ENCODE measurements at regions not wholly inside any gene's neighbourhood (a gene's known extent, or its start where the extent isn't known, plus 50 kb on each side); places are given as distances from the start of the nearest gene placed in this dataset.
A peak's percentile ranks its signal among the peaks of the same experiment; 100 is the strongest.

- DNase-seq, result no peak
Measured at GRCh38 chr7:155360495-155361345, 63.0 kb downstream of the INSIG1 start.

GRCh38 chr7:155361346-155361680 is 63.6 kb downstream of the INSIG1 start:
- DNase-seq, result no peak

DNA sequence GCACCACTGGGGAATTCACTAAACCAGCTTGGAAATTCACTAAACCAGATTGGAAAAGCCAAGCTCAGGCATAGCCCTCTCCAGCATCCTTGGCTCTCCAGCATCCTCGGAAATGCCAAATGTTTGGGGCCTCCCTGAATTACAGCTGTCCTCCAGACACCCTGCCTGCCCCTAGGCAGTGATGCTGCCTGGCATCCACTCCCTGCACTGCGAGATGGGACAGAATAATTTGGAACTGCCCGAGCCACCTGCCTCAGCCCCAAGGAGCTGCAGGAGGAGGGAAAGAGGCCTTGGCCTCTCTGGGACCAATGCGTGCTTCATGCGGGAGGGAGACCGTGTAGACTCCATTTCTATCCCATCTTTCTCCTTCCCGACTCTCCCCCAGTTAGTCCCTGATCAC is 64.3 kb downstream of the INSIG1 start:
- no peak for DNase-seq

- no peak for DNase-seq
Measured at GRCh38 chr7:155362380-155363145, 64.9 kb downstream of the INSIG1 start.

DNA sequence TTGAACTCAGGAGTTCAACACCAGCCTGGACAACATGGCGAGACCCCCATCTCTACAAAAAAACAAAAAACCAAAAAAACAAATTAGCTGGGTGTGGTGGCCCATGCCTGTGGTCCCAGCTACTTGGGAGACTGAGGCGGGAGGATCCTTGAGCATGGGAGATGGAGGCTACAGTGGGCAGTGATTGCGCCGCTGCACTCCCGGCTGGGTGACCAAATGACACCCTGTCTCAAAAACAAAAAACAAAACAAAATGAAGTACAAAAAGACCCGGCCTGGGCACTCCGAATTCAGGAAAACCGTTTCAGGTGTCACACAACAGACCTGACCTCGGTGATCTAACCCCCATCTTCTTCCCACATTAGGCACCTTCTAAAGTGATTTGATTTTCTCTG is 65.5 kb downstream of the INSIG1 start:
- DNase-seq, result no peak

GRCh38 chr7:155363852-155364600 is 66.3 kb downstream of the INSIG1 start:
- DNase-seq, result no peak

DNA sequence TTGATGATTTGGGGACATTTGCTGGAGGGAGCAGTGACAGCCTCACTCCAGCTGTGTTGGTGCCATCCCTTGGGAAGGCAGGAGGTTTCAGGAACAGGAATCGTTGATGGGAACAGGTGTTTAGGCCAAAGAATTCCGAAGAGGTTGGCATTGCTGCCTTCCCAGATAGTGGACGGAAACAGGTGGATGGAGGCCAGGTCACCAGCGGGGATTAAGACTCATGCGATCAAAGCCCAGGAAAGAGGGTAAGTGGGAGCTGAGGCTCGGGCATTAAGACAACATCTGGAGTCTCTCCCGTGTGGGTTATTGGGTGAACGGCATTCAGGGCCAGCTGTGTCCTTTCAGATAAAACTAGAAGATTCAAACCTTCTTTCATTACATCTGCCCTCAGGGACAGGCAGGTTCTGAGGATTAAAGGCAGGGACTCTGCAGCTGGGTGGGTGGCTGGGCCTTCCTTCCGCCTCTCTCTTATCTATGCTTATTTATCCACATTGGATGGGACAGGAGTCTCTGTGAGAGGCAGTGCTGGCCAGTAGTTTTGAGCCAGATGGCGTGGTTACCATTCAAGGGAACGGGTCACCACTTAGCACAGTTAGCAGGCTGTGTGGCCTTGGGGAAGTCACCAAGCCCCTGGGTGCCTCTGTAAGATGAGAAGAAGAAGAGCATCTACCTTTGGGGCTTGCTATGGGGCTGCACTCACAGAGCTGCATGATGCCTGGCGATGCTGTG is 67.6 kb downstream of the INSIG1 start:
- no peak for DNase-seq

DNA sequence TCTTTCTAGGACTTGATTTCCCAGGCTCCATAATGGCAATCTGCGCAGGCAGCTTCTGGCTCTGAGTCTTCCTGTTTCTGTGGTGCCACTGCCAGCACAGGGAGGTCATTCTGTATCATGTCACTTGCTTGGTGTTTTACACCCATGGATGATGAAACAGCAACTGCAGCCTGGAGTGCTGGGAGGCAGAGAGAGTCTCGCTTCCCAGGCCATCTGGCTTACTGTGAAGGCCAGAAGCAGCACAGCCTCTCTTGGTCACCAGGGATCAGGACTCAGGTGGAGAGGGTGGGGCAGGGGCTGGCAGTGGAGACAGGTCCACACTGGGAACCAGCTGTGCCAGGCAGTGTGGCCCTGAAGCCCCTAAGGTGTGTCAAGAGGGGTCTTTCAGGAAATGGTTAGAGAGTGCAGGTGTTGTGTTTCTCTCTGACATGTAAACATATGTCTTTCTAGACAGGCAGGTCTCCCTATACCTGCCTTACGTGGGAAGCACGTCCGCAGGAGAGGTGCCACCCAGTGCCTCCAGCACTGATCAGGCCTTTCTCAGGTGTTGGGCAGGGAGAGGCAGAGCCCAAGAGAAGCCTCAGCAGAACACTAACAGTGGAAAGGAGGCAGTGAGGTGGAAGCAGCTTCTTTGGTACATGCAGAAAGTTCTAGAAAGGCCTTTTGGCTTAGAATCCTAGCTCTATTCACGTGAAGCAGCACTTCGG is 71.4 kb downstream of the INSIG1 start:
- DNase-seq, result no peak

DNA sequence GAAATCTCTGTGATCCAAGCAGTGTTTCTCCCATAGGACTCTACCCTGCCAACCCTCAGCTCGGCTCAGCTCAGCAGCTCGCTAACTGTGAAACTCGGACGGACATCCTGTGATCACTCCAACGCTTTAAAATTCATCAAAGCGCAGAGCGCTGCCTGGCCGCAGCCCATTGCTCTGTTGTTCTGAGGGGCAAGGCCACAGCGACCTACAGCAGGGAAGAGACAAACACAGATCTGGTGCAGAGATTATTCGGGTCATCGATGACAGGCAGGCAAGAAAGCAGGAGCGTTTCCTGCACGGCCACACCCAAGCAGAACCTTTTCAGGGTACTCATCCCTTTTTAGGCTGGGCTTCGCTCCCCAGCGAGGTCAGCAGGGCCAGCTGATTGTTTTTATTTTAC is 72.1 kb downstream of the INSIG1 start:
- DNase-seq, result no peak

DNA sequence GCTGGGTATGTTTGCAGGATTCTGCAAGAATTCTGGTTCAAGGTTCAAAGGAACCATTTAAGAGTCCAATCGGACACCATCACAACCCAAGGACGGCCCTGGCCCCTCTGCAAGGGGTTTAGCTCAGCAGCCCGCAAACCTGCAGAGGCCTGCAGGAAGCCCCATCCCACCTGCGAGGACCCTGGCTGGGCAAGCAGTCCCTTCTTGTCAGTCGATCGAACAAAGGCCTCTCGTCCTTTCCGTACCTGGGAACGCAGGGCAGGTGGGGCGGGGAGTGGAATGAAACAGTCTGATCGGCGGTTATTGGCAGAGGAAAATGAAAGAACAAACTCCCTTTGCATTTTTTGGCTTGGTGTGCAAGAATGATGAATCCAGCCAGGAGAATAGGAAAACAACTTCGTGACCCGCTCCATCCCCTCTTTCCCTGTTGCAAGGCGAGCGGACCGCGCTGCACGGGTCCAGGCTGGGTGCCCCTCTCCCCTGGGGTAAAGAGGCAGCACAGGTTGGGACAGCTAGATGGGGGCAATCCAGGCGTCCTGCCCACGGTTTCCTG is 73.7 kb downstream of the INSIG1 start:
- DNase-seq, result no peak

GRCh38 chr7:155371884-155372781 is 74.5 kb downstream of the INSIG1 start:
- no peak for DNase-seq

DNA sequence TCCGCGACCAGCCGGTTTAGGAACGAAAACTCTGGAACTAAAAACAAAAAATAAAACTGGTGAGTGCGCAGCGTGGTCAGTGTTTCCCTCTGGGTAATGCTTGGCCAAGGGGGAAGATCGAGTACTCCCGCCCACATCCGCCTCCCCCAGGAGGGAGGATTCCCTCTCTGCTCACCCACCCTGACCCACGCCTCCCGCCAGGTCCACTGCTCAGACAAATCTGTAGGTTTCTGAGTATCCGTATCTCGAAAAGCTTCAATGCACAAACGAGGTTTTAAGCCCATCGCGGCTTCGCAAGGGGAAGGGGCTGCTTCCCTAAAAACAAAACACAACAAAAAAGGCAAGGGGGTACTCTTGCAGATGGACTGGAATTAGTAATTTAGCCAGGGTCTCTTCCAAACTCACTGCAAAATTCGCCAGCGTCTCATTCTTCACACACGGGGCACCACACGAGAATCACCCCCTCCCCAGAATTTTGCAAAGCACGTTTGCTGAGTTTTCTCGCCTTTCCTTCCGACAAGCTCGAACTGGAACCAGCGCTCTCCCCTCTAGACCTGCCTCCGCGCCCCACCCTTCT is 75.2 kb downstream of the INSIG1 start:
- DNase-seq, result no peak

DNA sequence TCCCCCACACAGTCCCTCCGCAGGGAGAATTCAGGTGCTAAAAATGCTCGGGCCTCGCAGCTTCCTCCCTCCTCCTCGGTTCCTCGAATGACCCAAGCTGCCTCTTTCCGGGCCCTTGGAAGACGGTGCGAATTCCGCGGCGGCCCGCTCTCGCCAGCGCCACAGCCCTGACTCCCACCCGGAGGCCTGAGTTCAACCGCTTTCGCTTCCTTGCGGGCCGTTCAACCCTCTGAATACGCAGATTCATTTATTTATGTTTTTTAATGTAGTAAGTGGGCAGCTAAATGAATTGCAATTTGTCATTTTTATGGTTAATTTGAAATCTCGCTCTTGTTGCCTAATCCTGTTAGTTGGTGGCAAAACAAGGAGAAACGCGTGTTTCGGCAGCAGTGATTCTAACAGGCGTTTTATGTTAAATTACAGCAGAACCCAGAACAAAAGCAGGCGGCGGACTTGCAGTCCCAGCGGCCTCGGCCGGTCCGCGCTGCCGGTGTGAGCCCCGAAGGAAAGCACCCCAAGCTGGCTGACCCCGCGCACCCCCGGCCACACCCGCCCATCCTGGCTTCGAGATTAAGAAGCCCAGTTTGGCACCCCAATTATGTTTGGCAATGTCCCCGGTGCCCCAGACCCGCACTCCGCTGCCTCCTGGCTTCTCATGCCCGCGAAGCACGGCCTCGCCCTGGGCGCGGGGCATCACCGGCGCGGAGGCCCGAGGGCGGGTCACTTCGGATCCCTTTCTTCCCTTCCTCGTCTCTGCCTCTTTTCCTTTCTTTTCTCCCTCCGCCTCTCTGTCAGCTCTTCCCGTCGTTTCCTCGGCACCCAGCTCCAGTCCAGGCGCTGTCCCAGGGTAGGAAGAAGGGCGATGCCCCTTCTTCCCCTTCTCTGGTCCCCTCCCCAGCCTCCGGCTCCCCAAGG is 75.9 kb downstream of the INSIG1 start:
- DNase-seq, result no peak

DNA sequence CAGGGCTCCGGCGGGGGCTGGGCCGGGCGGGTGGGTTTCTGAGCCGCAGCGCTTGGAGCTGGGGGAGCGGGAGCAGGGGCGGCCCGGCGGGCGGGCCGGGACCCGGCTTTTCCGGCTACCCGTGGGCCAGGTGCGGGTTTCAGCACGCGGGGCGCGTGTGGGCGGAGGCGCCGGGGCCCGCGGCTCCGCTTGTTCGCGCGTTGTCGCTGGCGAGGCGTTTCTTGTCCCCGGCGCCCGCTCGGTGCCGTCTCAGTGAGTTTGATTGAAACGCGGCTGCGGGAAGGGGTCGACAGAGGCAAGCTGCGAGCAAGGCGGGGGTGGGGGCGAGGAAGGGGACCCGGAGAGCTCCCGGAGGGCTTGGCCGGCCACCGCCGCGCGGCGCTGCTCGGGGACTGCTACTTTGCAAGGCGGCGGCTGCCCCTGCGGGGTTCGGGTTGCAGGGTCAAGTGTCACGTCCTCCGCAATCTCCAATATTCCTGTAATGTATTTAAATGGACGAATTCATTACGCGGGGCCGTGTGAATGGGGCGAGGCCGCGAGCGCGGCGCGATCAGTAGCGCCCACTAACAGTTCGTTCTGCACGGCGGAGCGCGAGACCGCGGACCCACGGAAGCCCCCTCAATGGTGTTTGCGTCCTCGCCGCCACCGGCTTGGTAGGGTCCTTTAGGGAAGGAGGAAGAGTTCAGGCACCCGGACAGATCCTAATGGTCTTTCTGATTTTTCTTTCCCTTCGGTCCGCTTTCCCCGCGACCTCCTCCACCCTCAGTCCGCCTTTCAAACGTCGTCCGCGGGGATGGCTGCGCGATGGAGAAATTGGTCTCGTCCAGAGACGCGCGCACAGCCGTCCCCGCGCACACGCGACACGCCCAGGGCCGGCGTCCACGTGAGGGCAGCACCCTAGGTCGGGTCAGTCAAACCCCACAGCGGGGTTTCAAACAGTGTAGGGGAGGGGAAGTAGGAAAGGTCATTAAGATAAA is 76.9 kb downstream of the INSIG1 start:
- no peak for DNase-seq

DNA sequence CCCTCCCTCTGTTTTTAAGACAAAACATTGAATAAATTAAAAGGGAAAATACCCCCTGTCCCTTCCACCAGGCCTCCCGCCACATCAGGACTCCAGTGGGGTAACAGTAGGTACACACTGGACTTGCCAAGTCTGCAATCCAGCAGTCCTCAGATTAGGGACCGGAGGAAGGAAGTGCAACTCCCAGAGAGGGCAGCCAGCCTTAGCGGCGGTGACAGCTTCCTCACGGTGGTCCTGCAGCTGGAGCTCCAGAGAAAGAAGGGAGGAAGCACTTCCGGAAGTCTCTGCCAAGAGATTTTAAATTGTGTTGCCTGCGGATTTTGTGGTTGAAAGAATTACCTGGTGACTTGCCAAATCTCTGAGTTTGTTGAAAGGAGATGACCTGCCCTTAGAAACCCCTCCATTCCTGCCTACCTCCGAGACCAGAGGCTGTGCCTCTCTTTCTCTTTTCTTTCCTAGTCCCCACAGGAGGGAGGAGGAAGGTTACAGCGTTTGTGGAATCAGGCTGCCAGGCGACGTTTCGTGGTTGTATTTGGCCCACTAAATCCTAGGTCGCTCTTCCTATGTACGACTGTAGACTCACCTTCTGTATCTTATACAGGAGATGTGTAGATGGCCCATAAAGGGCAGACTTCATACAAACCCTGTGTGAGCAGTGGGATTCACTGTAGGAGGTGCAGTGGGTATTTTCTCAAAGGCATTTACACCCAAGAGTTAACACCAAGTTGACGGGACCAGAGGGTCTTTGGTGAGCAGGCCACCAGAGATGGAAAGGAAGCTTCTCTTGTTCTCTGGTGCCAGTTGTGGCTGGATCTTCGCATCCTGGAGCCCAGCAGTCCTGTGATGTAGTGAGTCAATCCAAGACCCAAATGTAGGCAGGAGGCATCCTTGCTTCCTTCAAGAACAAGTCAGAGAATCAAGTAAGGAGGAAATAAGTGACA is 77.9 kb downstream of the INSIG1 start:
- DNase-seq, result peak; percentile 43

DNA sequence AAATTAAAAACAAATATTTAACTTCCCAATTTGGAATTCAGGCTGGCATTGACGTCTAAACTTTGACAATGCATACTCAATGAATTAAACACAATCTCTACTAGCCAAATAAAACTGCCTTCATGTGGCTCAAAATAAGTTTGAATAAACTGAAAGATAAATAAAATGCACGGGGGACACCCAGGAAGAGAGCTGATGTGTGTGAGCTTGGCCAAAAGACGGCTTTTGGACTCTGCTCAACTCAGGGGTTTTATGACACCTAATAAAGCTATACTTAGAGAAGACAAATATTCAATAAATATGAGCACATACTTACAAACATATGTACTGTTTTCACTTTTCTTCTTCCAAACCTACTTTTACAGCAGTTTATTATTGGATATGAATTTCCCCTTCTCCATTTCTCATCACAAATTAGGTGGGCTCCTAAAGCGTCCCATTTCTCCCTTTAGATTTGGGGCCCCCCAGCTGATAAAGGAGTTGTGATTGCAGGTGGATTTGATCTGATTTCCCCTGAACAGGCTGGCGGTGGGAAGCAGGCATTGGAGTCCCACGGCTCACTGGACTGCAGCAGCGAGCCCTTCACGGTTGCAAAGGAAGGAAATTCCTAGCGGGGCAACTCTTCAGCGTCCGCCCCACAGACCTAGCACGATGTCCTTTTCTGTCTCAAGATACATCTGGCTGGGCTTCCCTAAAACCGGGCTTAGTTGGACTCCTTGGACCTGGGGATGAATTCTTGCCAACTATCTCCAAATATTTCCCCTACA is 79.6 kb downstream of the INSIG1 start:
- no peak for DNase-seq

Measured in fibroblast of skin of right biceps (primary cell).